Epithelial cell of prostate (primary cell): ENCODE measurements at regions not wholly inside any gene's neighbourhood (a gene's known extent, or its start where the extent isn't known, plus 50 kb on each side); places are given as distances from the start of the nearest gene placed in this dataset.
"Not testable (repeated sequence)": the region's sequence is repeated elsewhere in the genome, so short reads cannot be mapped to it uniquely, and the experiment has no call there.

ENCODE experiments used
- DNase-seq: peaks from one replicate; pipeline ENCODE4 v3.0.0-alpha.2; 2011; ENCODE audit warnings: low read depth, low spot score
- H3K27ac ChIP-seq: fragments of 450-650 bp; 2 replicates; pipeline ENCODE4 v1.5.1; 2017; ENCODE audit warnings: mild to moderate bottlenecking

DNA sequence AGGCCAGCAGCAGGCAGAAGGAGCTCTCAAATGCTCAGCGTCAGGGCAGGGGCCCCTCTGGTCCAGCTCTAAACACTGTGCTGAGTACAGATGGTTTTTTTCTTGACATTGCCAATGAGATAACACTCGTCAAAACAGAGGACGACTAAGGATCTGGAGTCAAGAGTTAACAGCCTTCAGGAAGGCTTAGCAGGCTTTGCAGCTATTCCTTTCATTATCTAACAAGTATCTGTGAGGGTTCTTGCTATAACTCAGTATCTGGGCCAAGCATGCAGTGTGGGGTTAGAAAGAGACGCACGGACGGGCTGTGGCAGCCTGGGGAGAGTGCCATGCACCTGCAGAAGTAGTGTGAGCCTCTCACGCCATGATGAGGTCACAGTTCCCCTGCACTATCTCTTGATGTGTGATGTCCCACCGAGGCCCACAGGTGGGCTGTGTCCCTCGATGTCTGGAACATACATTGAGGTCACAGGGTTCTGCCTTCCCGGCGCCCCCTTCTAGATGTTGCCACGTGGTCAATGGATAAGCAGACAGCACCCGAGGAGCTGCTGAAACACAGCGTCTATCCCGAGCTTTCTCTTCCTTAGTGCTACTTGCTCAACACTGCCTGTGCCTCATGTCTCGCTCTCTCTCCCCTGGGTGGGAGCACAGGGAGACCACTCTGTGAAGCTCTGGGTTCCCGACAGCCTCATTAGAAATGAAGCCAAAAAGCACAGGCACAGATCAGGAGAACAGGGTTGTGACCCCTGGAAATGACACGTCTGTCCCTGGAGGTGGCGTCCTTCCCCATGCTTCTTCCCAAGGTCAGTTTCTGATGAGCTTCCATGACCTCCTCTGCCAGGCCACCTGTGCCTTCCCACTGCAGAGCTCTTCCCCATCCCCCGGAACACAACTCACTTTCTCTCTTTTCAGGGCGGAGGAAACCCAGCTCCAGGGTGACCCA, 85.5 kb upstream of the RPS6KA2 start:
- H3K27ac ChIP-seq = no peak overlapping the region

DNA sequence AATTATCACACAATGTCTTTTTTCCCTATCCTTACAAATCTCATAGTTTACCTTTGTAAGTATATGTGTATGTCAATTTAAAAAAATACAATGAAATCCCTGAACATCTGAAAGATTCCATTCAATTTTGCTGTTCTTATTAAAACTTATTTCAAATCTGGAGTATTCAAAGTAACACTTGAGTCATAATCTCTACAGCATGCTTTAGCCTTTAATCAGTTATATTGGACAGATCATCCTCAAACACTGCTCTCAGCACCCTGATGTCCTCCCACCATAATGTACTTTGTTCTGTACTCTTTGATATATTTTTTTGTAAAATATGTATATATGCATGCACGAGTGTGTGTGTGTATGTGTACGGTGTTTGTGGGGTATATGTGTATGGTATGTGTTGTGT, 83.0 kb upstream of the RPS6KA2 start:
- DNase-seq = no peak
- H3K27ac ChIP-seq = no peak overlapping the region

More for the DNA sequence above, 85.5 kb upstream of the RPS6KA2 start:
- DNase-seq = no peak

DNA sequence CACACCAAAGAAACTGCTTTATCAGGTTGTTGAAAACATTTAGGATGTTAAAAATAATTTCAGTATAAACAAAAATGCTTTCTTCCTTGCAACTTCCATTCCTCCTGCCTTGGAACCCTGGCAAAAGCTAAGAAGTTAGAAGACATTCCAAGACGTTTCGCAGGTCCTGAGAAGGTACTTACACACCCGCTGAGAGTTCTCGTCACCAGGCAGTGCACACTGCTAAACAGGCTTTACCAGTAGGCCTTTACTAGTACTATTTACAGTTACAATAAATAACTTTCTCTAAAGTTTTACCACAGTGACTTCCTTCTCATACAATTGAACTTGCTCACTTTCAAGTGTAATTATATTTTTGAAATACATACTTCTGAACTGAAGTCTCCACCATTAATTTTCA, 81.4 kb upstream of the RPS6KA2 start:
- DNase-seq = no peak
- no peak overlapping the region for H3K27ac ChIP-seq

DNA sequence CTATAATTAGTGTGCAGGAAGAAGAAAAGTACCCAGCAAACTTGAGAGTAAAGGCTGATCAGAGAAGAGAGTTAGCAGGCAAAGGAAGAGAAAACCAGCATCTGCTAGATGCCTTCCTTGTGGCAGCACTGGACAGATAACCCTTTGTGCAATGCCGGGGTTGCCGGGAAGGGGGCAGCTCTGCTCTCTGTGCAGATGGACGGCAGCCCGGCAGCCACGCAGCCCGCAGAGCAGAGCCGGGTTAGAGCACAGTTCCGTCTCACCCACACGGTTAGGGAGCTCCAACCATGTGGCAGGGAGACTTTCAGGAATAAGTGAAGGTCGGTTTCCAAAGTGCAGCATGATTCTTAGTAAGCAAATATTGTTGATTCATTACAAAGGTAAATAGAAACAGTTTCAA, 80.0 kb upstream of the RPS6KA2 start:
- DNase-seq = no peak
- no peak overlapping the region for H3K27ac ChIP-seq

DNA sequence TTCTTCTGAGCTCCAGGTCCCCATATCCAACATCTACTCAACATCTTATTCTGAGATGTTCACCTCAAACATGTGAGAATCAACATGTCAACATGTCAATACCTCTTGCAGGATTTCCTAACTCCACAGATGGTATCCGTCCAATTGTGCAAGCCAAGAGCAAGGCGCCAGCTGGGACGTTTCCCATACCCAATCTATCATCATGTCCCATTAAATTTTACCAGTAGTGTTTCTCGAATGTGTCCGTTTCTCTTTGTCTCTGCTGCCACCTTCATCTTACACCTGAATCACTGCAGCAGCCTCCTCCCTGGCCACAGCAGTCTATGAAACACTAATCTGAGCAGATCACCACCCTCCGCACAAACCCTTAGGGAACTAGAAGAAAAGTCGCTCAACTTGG, 78.0 kb upstream of the RPS6KA2 start:
- no peak overlapping the region for H3K27ac ChIP-seq
- DNase-seq = no peak

DNA sequence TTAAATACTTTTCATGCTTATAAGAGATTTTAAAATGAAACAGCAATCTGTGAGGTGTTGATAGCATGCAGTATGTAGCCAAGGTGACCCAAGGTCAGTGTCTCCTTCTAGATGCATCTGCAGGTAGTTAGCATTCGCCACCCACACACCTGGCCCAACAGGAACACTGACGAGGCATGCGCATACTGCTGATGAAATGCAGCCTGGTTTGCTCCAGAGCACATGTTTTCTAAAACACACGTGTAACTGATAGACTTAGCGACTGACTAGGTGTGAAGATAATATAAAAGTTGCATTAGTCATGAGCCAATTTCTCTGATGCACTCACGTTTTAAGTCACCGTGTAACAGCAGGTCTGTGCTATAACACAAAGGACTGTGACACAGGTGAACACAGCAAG, 77.1 kb upstream of the RPS6KA2 start:
- H3K27ac ChIP-seq = no peak overlapping the region

DNA sequence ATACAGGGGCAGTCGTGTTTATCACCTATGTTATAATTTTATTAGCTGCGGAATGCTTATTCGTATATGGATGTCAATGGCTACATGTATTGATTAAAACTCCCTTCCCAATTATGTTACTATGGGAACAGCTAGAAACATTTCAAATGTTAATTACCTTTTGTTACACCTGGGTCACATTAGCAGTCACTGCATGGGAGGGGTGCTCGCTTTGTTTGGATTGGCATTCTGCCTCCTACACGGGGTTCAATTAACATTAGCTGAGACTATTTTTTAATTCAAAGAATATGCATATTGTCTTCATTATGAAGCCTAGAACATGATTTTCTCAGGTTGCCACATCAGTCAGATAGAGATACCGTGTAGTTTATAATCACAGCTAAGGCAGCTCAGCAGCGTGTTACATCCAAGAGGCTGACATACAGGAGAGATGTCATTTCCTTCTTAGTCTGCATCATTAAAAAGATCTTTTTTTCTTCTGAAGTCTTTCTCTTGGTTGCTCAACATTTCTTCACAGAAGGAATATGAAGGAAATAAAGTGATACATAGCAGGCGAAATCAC, 76.2 kb upstream of the RPS6KA2 start:
- no peak for DNase-seq
- no peak overlapping the region for H3K27ac ChIP-seq

More for the DNA sequence above, 77.1 kb upstream of the RPS6KA2 start:
- DNase-seq = no peak

DNA sequence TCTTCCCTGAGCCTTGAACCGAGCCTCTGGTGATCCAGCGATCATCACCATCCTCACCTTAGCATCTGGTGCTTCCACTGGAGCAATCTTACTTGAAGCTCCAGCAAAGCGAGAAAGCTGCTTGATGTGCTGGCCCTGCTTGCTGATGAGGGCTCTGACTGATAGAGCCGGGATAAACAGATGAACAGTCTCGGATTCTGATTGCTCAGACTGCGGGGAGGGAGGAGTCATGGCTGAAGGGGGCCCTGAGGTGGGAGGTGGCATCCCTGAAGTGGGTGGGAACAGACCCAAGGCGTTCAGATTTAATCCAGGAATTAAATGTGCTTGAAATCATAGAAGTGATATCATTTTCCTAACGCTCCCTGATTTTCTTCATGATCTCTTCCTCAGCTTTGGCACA, 74.4 kb upstream of the RPS6KA2 start:
- not testable (repeated sequence) for DNase-seq, H3K27ac ChIP-seq

DNA sequence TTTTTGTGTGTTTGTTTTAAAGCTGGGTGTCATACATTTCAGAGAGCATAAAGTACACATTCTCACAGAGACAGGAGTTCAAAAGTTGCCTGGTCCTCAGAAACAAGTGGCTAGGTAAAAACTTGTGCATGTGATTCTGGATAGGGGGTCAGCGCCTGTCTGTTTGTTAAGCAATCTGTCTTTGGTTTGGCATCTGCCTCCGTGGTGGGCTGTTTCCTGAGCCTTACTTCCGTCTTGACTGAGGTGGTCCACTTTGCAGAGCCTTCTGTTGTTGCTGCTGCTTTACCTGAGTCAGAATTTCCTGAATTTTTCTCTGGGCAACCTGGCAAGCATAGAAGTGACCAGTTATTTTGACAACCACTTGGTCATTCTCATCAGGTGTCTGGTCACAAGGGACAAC, 73.8 kb upstream of the RPS6KA2 start:
- not testable (repeated sequence) for DNase-seq, H3K27ac ChIP-seq

DNA sequence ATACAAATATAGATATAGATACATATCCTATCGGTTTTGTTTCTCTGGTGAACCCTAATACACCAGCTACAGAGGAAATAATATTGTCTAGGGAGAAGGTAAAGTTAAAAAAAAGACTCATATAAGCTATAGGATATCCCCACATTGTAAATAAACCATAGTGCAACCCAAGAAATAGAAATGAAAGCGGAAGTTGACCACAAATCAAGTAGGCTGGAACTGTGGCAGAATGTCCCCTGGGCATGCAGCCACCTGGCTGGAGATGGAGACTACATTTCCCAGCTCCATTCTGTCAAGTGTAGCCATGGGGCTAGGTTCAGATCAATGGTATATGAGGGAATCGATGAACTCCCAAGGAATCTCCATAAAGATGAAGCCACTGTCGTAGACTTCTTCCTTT, 70.1 kb upstream of the RPS6KA2 start:
- no peak overlapping the region for H3K27ac ChIP-seq
- no peak for DNase-seq

DNA sequence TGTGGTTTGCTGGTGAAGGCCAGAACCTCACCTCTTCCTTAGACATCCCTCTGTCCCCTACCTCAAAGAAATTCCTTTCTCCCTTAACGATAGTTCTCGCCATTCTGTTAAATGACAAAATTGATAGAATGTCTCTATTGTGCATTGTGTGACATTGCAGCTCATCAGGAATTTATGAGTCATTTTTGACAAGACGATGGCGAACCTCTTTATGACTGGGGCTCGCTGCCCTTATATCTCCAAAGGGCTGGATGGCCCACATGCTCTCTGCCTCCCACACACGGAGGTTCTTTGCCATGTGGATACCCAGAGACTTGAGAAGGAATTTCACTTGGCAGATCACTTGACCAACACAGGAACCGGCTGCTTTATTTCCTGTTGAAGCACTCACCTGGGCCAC, 66.8 kb upstream of the RPS6KA2 start:
- no peak overlapping the region for H3K27ac ChIP-seq
- DNase-seq = no peak

DNA sequence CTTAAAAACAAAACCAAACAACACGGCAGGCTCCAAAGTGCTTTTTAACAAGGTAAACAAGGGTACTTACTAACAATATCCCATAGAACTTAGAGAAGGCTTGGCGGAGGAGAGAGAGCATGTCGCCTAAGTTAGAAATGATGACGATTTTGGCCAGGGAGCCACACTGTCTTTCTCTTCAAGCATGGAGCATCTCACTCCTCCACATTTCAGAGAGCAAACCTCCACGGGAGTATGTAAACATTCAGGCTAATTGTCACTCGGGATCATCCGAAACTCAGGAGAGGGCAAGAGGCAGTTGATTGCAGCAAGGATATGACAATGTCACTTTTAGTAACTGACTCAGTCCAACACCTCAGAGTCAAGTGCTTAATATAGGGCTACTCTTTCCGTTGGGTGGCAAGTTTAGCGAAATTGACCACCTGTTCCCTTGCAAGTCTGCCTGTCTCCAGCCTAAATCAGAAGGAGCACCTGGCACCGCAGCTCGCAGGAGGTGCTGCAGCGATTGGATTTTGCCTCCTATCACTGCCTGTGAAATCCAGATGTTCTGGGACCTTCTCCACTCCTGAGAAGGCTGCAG, 65.8 kb upstream of the RPS6KA2 start:
- H3K27ac ChIP-seq = no peak overlapping the region
- no peak for DNase-seq

DNA sequence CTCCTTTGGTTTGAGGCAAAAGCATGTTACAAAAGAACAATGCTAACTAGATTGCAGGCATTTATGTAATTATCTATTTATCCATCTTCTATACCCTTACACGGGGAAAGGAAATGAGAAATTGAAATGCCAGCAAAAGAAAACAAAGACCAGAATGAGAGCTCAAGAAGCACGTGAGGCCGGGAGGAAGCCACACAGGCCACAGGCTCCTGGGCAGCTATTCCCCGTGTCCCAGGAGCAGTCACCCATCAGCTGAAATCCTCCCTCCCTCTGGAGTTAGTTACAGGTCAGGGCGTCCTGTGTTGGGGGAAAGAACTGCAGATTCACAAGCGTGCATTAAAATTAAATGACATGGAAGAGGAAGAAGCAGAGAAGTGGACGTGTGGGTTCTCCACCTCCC, 64.7 kb upstream of the RPS6KA2 start:
- DNase-seq = no peak
- H3K27ac ChIP-seq = no peak overlapping the region

DNA sequence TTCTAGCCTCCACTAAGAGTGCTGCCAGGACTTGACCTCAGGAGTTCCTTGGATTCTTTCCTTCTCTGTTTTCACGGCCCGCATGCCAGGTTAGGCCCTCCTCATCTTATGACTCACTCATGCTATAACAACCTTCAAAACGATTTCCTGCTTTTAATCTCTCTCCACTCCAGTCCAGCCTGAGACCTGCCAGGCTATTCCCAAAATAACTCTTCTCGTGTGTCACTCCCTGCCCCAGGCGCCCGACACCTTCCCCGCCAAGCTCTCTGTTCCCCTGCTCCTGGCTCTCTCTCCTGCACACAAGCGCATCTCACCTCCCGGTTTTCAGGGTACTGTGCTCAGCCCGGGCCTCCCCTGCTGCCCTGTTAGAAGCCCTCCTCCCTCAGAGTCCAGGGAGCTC, 64.1 kb upstream of the RPS6KA2 start:
- no peak for DNase-seq
- no peak overlapping the region for H3K27ac ChIP-seq

DNA sequence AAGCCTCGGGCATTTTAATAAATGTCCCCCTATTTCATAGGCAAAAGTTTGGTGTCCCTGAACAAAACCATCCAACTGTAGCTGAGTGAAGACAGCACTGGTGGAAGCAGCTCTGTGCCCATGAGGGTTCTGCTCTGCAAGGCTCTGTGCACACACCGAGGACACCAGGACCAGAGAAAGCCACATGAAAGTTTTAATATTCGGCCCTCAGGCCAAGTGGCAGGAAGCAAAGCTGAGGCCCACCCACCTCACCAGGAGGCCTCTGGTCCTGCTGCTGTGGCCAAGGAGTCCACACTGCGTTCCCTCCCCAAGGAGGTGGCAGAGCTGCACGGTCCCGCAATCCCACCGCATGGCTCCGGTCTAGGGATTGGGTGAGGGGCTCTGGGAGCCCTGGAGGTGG, 62.6 kb upstream of the RPS6KA2 start:
- H3K27ac ChIP-seq = no peak overlapping the region
- no peak for DNase-seq

DNA sequence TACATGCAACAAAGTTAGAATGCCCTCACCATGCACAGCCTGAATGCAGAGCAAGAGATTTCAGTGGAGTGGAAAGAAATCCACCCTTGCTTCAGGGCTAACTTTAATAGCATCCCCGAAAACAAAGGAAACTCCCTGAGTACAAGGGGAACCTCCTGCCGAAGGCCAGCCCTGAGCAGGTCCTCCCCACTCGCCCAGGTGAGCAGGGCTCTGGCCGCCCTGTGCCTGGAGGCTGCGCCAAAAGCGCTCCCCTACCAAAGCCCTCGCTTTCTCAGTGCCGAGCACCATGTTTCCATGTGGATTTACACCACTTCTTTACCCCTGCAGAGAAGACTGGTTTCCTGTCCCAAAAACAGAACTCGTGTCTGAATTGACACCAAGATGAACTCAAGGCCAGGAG, 61.9 kb upstream of the RPS6KA2 start:
- DNase-seq = no peak

DNA sequence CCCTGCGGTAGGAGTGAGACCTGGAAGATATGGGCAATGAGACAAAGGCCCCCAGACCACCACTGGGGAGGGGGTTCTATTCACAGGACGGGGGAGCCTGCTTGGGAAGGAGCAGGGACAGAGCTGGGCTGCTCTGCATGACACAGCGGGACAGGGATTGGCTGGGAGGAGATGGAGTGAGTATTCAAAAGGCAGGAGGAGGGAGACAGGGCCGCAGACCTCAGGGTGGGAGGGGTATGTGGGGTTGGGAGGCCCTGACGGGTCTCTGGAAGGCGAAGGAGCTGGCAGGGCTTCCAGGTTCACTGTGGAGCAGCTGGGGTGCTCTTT, 60.8 kb upstream of the RPS6KA2 start:
- no peak overlapping the region for H3K27ac ChIP-seq
- DNase-seq = no peak

More for the DNA sequence above, 61.9 kb upstream of the RPS6KA2 start:
- H3K27ac ChIP-seq = no peak overlapping the region

DNA sequence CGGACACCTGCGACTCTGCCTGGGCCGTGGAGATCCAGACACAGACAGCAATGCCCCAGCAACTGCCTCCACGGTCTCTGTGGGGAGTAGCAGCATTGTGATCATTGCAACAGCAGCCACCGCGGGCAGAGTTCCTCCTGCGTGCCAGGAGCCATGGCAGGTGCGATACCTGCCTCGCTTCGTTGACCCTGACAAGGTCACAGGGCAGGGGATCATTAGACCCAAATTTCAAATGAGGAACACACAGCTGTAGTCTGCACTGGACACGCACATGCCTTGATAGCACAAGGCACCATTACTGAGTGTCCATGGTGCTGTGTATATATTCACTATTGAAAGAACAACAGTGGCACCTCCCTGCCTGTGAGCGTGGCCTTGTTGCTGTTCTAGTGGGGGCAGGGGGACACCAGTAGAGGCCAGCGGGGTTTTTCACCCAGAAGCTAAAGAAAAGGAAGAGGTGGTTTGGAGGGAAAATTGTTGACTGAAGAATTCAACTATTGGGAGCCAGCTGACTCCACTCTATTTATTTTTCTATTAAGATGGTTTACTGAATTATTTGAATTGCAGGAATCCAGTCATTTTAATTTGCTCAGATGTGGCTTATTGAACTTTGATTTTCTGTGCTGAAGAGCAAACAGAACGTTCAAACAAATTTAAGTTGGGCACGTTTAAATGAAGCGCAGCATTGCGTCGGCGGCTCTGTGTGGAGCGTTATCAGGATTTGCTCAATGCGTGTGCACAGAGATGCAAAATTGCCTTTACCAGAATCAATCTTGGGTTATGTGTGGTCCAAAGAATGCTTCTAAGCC, 60.2 kb upstream of the RPS6KA2 start:
- H3K27ac ChIP-seq = no peak overlapping the region
- DNase-seq = no peak

DNA sequence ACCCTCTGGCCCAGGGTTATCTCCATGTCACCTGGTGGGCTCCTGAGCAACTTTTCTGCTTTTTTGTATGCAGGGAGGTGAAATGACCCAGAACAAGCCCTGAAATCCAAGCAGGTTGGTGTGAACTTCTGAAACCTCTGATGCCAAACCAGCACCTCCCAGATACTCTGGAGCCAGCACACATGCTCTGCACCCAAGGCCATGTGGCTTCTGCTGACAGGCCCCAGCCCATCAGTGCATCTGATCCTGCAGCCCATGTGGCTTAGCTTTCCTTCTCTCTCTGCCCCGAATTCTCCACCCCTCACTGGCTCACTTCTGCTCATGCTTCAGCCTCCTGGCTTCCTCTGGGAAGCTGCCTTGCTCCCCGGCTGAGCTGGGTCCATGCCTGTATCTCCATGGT, 59.3 kb upstream of the RPS6KA2 start:
- H3K27ac ChIP-seq = no peak overlapping the region

DNA sequence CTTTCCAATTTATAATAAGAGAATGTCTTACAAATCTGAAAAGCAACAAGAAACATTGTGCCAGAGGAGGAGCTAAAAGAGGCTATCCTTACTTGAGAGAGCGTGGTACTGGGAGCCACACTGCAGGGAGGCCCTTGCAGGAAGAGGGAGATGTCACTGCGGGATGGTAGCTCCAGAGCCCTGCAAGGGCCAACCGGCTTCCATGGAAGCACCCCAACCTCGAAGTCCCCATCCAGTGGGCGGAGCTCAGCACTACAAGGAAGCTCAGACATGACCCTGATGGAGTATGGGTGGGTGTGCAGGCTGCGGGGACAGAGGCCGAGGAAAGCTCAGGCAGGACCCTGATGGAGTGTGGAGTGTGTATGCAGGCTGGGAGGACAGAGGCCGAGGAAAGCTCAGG, 57.8 kb upstream of the RPS6KA2 start:
- DNase-seq = no peak
- no peak overlapping the region for H3K27ac ChIP-seq

More for the DNA sequence above, 59.3 kb upstream of the RPS6KA2 start:
- no peak for DNase-seq

DNA sequence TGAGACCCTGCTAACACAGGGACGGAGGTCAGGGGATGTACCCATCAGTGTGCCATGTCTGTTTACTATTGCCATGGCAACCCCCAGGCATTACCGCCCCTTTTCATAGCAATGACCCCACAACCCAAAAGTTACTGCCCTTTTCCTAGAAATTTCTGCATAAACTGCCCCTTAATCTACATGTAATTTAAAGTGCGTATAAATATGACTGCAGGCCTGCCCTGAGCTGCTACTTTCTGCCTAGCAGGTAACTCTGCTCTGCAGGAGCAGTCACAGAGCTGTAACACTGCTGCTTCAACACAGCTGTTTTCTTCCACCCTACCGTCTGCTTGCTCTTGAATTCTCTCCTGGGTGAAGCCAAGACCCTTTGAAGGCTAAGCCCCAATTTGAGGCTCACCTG, 57.1 kb upstream of the RPS6KA2 start:
- H3K27ac ChIP-seq = no peak overlapping the region
- DNase-seq = no peak
